HL-60 (cell line): ENCODE measurements at regions not wholly inside any gene's neighbourhood (a gene's known extent, or its start where the extent isn't known, plus 50 kb on each side); places are given as distances from the start of the nearest gene placed in this dataset.

Experiments used
- CTCF ChIP-seq: IDR thresholded peaks from one replicate; pipeline ENCODE4 v1.5.1; 2011; ENCODE audit warnings: low read length, control low read depth, inconsistent platforms; ENCODE audit not compliant: insufficient read depth
- GABPA ChIP-seq: IDR thresholded peaks from 2 replicates; pipeline ENCODE4 v1.6.1; 2012; ENCODE audit warnings: low read depth
- POLR2AphosphoS5 ChIP-seq: IDR thresholded peaks from 2 replicates; pipeline ENCODE4 v1.6.1; 2012; ENCODE audit warnings: low read depth
- REST ChIP-seq: IDR thresholded peaks from 2 replicates; pipeline ENCODE4 v1.6.1; 2012; ENCODE audit warnings: low read depth; ENCODE audit not compliant: insufficient replicate concordance

- no peak for TF ChIP-seq CTCF
- no peak for TF ChIP-seq REST
- no peak for TF ChIP-seq POLR2AphosphoS5
- no peak for TF ChIP-seq GABPA
These were observed 83.6 kb downstream of the FAM161A start for GRCh38 chr2:61770298-61770697.
